ENCODE measurements at regions not wholly inside any gene's neighbourhood (a gene's known extent, or its start where the extent isn't known, plus 50 kb on each side); places are given as distances from the start of the nearest gene placed in this dataset.
"Not testable (repeated sequence)": the region's sequence is repeated elsewhere in the genome, so short reads cannot be mapped to it uniquely, and the experiment has no call there.

DNA sequence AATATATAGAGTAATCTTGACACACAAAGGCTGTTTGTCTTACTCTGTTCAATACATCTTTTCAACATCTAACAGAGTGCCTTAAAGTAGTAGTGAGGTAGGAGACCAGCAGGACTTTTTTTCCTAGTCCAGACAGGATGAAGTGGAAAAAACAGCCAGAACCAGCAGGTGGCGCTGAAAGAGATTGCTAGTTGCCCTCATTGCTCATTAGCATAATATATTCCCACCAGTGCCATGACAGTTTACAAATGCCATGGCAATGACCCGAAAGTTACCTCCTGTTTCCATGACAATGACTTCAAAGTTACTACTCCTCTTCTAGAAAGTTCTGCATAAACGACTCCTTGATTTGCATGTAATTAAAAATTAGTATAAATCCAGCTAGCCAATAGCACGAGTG lies 387.4 kb downstream of the ACTL7B start:
- no peak for DNase-seq (ENCODE audit: low read depth in 1 of 2, low spot score in 1 of 2)

DNA sequence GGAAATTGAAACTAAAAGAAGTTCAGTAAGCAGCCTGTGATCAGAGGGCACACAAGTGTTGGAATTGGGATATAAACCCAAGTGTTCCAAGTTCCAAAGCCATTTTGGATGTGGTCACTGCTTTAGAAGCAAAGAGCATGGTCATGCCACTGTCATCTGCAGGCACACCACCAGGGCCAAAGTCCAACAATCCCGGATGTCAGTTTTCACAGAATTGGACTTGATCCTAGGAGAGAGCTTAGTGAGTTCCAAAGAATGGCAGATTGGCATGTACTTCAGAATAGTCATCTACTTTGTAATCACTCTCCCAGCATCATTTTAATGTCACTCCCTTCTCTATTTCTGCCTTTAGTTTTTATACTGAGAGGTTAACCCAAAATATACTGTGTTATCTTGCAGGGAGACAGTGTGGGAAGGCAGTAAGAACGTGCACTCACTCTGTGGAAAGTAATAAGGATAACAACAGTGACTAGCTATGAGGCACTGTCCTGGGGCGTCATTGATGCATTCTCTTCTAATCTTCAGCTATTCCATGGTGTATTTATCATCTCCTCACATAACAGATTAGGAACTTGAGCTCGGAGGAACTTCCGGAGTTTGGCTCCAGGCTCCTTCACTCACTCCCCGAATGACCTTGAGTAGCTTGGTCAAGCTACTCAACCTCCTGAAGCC lies 388.0 kb downstream of the ACTL7B start:
- no peak for DNase-seq (ENCODE audit: low read depth in 1 of 2, low spot score in 1 of 2)

DNA sequence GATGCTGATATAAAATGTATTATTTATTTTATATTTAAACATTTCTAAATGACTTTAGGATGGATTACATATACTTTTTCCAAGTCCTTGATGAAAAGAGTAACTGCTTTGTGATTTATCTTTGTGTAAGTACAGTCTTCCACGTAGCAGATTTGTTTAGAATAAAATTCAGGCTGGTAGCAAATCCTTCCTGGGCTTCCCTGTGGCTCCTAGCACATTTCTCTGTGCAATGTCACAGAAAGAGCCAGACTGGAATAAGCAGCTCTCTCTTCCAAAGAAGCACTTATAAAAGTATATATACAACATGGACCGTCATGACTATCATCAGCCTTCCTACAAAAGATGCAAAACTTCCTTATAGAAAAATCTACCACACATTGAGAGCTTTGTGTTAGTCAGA lies 388.6 kb downstream of the ACTL7B start:
- no peak for DNase-seq (ENCODE audit: low read depth in 1 of 2, low spot score in 1 of 2)

DNA sequence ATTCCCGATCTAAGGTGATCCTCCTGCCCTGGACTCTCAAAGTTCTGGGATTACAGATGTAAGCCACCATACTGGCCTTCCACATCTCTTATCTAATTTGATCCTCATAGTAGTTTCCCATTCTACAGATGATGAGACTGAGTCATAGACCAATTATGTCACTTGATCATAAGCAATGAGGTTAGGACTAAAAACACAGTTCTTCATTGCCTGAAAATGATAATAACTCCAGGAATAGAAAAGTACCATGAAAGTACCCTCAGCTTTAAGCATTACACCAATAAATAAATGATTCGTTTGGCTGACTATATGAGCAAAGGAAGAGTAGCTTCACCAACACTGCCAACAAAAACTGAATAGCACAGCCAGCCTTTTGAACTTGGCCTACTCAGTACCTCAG lies 389.5 kb downstream of the ACTL7B start:
- DNase-seq (ENCODE audit: low read depth in 1 of 2, low spot score in 1 of 2), result no peak

DNA sequence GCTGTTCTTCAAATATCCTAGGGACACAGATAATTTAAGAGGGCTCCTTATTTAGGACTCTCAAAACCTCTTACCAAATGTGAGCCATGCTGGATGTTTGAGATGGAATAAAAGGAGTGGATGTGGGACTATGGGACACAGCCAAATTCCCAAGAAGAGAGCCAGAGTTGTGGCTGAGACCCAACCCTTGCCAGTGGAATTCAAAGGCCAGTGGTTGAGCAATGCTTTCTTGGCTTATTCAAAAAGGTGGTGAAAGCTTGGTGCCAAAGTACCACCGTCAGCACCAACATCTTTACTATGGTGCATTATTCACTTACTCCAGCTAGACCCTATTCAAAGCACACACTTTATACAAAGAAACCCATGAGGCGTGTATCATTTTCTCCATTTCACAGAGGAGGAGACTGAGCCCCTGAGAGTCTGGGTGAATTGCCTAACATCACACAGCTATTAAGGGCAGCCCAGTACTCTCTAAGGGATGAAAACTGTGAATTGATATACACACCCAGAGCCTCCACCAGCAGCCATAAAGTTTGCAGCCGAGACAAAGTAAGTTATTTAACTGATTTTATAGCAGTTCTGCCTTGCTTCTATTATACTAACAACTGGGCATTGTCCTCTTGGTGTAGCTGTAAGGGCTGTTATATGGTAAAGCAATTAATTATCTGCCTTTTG lies 391.7 kb downstream of the ACTL7B start:
- no peak for DNase-seq (ENCODE audit: low read depth in 1 of 2, low spot score in 1 of 2)

DNA sequence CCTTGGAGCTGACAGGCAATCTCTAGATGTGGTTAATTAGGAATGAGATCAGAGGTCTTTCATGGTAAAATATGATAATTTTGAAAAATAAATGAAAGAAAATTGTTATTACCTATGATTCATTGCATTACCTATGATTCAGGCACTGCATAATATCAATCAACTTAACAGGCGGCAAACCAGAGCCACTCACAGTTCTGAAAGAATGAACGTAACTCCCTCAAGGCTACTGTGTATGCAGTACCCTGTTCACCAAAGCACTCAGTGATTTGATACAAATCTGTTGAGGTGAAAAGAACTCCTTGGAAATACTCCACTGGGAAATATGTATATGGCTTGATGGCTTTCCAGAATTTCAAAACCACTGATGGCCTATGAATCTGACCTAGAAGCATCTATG lies 398.9 kb downstream of the ACTL7B start:
- no peak for DNase-seq (ENCODE audit: low read depth in 1 of 2, low spot score in 1 of 2)

DNA sequence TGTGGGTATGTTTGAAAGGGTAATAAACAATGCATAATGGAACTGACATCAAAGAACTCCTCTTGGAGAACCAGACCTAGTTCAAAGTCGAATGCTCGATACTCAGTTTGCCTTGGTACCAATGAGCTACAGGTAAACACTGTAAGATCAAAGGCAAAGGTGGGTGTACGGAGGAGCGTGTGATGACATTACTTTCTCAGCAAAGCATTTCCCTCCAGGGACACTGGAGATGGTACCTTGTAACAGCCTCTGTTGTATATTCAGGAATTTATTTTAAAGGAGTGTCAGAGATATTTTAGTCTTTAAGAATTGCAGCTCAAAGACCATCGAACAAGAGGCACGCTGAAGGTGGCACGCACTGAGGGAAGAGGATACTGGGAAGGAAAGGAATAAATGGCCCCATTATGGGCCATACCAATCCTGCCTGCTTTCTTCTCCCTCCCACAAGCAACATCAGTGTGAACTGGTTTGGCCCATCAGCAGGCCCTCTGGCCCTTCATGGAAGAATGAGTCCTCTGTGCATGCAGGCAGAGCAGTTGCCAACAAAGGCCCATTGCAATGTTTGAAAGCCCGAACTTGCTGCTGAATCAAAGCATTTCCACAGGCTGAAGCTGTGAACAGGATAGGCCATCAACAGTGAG lies 410.2 kb downstream of the ACTL7B start:
- DNase-seq (ENCODE audit: low read depth in 1 of 2, low spot score in 1 of 2), result no peak

DNA sequence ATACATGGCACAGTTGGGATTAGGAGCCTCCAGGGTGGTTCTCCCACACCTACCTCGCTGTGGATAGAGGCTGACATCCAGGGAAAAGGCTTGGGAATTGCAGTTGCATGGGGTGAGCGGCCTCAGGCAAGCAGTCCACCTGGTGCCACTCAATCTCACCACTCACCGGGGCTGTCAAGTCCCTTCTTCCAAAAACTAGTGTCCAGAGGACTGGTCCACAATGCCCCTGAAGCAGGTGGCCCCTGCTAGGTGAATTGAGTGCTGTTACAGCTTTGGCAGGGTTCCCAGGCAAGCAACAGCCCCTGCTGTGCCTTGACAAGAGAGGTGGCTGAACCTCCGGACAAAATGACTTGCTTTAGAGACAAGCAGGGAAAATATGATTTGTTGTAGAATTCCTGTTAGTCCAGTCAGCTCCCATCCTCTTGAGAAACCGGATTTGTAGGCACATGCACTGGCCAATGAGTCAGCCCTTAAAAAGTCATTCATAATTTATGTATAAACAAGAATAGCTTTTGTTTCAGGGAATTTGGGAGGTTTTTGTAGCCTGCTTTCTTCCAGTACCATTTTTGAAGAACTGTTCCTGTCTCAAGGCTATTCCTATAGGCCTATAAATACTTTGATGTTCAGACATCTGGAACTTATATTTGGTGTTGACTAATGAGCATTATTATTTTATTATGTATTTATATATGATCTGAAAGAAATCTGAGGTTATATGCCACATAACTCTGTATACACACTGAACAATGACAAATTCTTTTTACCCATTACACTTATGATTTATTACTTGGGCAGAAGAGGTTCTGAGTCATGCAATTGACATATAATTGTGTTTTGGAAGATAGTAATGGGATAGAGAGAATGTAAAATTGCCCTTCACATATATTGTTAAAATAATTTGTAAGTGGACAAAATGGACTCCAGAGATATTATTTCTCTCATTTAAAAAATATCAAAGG lies 411.1 kb downstream of the ACTL7B start:
- no peak for DNase-seq (ENCODE audit: low read depth in 1 of 2, low spot score in 1 of 2)

DNA sequence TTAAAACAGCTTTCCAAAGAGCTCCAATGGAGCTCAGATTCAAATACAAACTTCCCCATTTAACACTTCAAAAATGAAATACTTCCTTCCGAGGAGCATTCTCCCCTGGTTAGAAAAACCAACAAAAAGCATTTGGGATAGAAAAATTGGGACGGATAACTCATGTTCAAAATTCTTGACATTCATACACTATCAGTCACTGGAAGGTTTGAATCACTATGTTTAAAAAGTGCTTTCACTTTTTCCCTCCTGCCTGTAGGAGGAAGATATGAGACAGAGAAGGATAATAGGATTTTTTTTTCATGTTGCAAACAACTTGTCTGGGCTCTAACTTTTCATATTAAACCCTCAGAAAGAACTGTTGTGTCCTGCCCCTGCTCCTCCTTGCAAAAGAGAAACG lies 412.0 kb downstream of the ACTL7B start:
- no peak for DNase-seq (ENCODE audit: low read depth in 1 of 2, low spot score in 1 of 2)

DNA sequence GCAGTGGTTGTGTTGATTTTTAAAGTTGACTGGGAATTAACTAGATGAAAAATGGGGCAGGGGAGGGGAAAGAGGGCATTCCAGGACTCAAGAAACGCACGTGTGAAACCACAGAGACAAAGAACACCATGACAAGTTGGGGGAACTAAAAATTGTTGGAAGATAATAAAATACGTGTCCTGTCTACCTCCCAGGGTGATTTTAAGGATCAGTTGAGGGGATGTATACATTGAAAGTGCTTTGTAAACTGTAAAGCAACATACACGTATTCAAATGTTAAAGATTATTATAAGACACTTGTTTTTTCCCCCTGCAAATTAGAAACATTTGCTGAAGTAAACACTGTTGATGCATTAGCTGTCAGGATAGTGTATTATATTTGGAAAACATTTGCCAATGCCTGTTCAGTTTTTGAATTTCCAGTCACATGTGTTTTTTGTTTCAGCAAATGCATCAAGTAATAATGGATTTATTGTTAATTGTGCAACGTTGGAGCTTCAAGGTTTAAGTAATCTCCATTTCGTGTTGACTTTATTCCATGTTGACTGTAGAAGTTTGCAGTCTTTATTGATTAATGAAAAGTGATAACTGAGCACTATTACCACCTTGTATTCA lies 412.7 kb downstream of the ACTL7B start:
- DNase-seq (ENCODE audit: low read depth in 1 of 2, low spot score in 1 of 2), result no peak

DNA sequence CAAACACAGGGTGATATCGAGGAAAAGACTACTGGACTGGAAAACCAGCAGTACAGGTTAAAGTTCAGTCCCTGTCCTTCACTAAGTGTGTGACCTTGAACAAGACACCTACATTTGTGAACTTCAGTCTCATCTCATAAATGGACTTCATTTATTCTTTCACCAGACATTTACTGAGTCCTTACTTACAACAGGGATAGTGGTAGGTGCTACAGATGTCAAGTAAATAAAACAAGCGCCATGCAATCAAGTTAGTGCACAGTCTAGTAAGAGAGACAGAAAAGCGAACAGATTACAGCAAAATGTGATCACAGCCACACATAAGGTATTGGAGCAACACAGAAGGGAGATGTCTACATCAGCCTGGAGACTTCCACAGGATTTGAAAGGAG lies 413.2 kb downstream of the ACTL7B start:
- no peak for DNase-seq (ENCODE audit: low read depth in 1 of 2, low spot score in 1 of 2)

DNA sequence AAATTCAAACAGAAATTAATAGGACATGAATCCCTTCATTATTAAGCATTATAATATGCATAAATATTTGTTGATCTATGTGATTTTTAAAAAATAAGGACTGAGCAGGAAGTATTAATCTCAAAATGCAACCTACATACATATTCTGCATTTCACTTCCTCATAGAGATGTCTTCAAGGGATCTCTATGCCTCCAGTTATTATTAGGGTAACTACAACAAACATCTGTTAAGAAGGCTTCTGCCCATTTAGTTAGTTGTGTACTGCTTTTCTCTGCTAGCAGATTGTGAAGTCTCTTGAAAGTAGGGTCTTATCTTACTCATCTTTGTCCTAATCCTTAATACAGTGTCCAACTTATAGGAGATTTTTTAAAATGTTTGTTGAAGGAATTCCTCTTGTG lies 414.1 kb downstream of the ACTL7B start:
- DNase-seq (ENCODE audit: low read depth in 1 of 2, low spot score in 1 of 2), result no peak

DNA sequence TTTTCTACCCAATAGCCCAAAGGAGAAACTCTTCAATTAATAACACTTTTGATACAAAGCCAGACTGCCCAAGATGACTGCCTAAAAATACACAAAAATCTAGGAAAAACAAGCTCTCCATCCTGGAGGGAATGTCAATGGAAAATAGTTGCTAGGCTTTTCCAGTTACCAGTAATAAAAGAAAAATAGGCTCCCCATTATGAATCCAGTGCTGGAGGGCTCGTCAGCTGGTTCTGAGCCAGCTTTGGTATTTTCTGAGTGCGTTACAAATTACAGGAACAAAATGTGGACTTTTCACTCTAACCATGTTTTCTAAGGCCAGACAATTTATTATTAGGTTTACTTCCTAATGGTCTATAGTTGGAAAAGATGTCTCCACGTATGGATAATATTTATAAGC lies 414.5 kb downstream of the ACTL7B start:
- no peak for DNase-seq (ENCODE audit: low read depth in 1 of 2, low spot score in 1 of 2)

DNA sequence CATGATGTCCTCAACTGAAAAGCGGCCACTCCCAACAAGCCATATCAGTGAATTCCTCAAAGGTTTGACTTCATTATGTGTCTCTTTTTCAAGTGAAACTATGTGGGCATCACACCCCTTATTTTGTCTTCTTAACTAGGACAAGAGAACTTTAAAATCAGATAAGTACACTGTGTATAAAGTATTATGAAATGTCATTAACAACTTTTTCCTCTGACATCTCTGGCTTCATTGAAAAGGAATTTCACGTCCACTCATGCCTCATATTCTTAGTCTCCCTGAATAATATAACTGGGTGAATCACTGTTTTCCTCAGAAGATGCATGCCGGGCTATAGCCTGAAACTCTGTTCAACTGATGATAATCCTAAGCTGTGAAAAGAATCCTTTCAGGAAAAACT lies 415.8 kb downstream of the ACTL7B start:
- no peak for DNase-seq (ENCODE audit: low read depth in 1 of 2, low spot score in 1 of 2)

DNA sequence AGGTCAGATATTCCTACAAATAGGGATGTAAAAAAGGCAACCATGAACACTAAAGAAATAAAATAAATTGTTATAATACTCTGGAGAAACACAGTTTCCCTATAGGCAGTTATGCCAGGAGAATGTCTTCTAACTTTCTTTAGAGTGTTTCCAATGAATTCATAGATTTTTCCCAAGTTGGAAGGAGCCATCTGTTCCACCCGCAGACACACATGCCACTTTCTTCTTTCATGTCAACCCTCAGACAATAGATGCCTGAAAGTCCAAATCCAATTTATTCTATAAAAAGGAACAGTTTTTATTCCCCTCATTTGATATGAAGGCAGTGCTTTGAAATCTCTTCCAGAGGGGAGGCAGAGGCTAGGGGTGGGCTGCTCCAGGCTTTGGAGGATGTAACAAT lies 418.1 kb downstream of the ACTL7B start:
- DNase-seq (ENCODE audit: low read depth in 1 of 2, low spot score in 1 of 2), result no peak

DNA sequence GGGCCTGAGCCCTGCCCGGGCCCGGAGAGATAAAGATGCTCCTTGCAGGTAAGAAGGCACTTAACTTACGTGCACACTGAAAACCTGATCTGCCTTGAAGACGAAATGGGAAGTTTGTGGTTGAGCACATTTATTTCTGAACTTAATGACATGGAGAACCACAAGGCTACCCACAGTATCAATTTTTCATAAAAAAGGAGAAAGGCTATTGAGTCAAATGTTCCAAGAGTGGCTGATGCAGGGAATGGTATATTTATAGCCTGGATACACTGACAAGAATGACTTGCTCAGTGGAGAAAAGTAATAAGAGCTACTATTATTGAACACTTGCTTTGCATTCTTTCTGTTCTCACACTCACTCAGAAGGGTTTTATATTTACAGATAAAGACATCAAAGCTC lies 419.3 kb downstream of the ACTL7B start:
- no peak for DNase-seq (ENCODE audit: low read depth in 1 of 2, low spot score in 1 of 2)

DNA sequence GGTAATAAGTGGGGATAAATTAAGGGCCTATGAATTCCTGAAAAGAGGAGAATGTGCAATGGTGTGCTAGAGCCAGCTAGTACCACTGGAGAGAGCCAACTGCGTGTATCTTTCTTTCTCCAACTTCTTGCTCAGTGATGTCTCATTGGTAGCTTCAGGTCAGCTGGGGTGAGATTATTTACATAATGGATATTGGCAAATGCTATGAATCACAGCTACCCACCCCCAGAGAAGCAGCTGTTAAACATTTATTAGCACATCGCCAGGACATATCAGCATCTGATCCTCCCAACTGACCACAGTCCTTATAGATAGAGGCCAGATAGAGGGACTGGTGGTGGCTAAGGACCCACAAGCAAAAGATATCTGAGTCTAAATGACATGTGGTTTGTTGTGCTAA lies 421.3 kb downstream of the ACTL7B start:
- no peak for DNase-seq (ENCODE audit: low read depth in 1 of 2, low spot score in 1 of 2)

DNA sequence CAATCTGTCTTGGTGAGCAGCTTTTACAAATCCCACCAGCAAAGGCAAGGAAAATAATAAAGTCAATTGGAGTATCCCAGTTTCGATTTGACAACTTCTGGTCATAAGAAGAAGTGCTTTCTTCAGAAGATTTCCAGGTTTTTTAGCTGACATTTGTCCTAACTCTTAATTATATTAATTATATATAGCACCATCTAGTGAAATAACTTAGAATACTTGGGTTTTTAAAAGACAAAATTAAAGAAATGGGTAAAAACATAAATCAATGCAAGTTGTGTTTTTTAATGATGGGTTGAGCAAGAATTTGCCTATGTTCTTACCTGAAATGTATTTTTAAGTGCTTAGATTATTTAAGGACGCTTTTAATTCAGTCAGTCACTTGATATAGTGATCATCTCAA lies 421.8 kb downstream of the ACTL7B start:
- no peak for DNase-seq (ENCODE audit: low read depth in 1 of 2, low spot score in 1 of 2)

DNA sequence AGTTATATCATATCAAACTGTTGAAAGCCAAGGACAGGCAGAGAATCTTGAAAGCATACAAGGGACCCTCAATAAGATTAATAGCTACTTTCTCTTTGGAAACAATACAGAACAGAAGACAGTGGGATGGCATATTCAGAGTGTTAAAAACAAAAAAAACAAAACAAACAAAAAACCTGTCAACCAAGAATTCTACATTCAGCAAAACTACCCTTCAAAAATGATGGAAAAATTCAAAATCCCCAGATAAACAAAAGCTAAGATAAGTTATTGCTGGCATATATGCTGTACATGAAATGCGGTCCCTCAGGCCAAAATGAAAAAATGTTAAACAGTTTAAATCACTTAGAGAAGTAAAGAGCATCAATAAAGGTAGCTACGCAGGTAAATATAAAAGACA lies 425.1 kb downstream of the ACTL7B start:
- no peak for DNase-seq (ENCODE audit: low read depth in 1 of 2, low spot score in 1 of 2)

DNA sequence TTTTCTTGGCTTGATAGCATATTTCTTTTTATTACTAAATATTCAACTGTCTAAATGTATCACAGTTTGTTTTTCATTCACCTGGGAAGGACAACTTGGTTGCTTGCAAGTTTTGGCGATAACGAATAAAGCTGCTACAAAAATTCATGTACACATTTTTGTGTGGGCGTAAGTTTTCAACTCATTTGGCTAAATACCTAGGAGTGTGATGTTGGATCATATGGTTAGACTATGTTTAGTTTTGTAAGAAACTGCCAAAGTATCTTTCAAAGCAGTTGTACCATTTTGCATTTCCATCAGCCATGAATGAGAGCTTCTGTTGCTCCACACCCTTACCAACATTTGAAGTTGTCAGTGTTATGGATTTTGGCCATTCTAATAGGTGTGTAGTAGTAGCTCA lies 428.0 kb downstream of the ACTL7B start:
- DNase-seq (ENCODE audit: low read depth in 1 of 2, low spot score in 1 of 2), result no peak

DNA sequence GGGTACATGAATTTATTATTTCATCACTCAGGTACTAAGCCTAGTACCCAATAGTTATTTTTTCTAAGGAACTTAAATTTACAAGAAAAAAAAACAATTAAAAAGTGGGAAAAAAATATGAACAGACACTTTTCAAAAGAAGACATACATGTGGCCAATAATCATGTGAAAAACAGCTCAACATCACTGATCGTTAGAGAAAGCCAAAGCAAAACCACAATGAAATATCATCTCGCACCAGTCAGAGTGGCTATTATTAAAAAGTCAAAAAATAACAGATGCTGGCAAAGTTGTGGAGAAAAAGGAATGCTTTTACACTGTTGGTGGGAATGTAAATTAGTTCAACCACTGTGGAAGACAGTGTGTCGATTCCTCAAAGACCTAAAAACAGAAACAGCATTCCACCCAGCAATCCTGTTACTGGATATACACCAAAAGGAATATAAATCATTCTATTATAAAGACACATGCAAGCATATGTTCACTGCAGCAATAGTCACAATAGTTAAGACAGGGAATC lies 429.3 kb downstream of the ACTL7B start:
- not testable (repeated sequence) for DNase-seq (ENCODE audit: low read depth in 1 of 2, low spot score in 1 of 2)

Measured in activated CD4-positive, alpha-beta T cell treated with anti-CD3 and anti-CD28 coated beads, Interleukin-2, amount 50 U/mL, for 24 hours (primary cell).